Natural killer cell (primary cell): ENCODE measurements at regions not wholly inside any gene's neighbourhood (a gene's known extent, or its start where the extent isn't known, plus 50 kb on each side); places are given as distances from the start of the nearest gene placed in this dataset.
"Not testable (repeated sequence)": the region's sequence is repeated elsewhere in the genome, so short reads cannot be mapped to it uniquely, and the experiment has no call there.

Experiments used
- ATAC-seq, 3 donors: fragments of 150-1000 bp in 2 of 3; fragments of 200-7000 bp in 1 of 3; cut with Tn5 transposase; 1 replicate in 1 of 3; 2 replicates in 2 of 3; pipeline ENCODE4 v1.10.0; 2021; ENCODE audit warnings: mild to moderate bottlenecking in 2 of 3, moderate library complexity in 2 of 3
- DNase-seq, 2 donors: peaks; one replicate each; pipeline versions ENCODE4 v3.0.0 to v3.0.0-alpha.2; 2013 to 2021; ENCODE audit warnings: mixed read lengths in 1 of 2
- H3K27ac ChIP-seq: one replicate; pipeline ENCODE4 v1.5.1; 2013; ENCODE audit warnings: mild to moderate bottlenecking, low read length
- H3K27me3 ChIP-seq: one replicate; pipeline ENCODE4 v1.6.1; 2013; ENCODE audit warnings: low read length; ENCODE audit not compliant: control insufficient read depth, insufficient read depth
- H3K36me3 ChIP-seq: one replicate; pipeline ENCODE4 v1.6.1; 2013; ENCODE audit warnings: low read length; ENCODE audit not compliant: control insufficient read depth, insufficient read depth
- H3K4me1 ChIP-seq: one replicate; pipeline ENCODE4 v1.6.1; 2013; ENCODE audit warnings: low read length; ENCODE audit not compliant: control insufficient read depth, insufficient read depth
- H3K4me3 ChIP-seq: one replicate; pipeline ENCODE4 v1.5.1; 2013; ENCODE audit warnings: low read length
- H3K9me3 ChIP-seq: one replicate; pipeline ENCODE4 v1.6.1; 2013; ENCODE audit warnings: low read length; ENCODE audit not compliant: control insufficient read depth, insufficient read depth
- H3K27ac Mint-ChIP-seq, 2 donors: one replicate each; pipeline ENCODE4 v1.8.0; 2022; ENCODE audit warnings: mild to moderate bottlenecking in 2 of 2, mixed read lengths in 2 of 2, moderate library complexity in 1 of 2
- H3K27me3 Mint-ChIP-seq, 2 donors: one replicate each; pipeline ENCODE4 v1.8.0; 2022; ENCODE audit warnings: low read depth in 2 of 2, mixed read lengths in 2 of 2
- H3K36me3 Mint-ChIP-seq: one replicate; pipeline ENCODE4 v1.8.0; 2022; ENCODE audit warnings: mixed read lengths
- H3K4me1 Mint-ChIP-seq, 2 donors: one replicate each; pipeline ENCODE4 v1.8.0; 2022; ENCODE audit warnings: mixed read lengths in 2 of 2
- H3K4me3 Mint-ChIP-seq: one replicate; pipeline ENCODE4 v1.8.0; 2022; ENCODE audit warnings: mild to moderate bottlenecking, moderate library complexity, mixed read lengths
- H3K9me3 Mint-ChIP-seq, 2 donors: one replicate each; pipeline ENCODE4 v1.8.0; 2022; ENCODE audit warnings: mixed read lengths in 2 of 2
- WGBS: methylation state at CpG from one replicate; pipeline ENCODE4 v1.1.7; 2013; ENCODE audit warnings: missing lambda C conversion rate; ENCODE audit not compliant: insufficient coverage; 5-methylcytosine and 5-hydroxymethylcytosine counted together
- intact Hi-C: fragments of 100-400 bp; cut with micrococcal nuclease; formaldehyde crosslinking; loops from one replicate; pipeline ENCODE4 v1.14.2; 2022
- TF ChIP-seq, protein P1 (sequence below): fragments of 200-600 bp; IDR thresholded peaks from one replicate; pipeline ENCODE4 v1.8.0; 2022; ENCODE audit warnings: antibody characterized with exemption

DNA sequence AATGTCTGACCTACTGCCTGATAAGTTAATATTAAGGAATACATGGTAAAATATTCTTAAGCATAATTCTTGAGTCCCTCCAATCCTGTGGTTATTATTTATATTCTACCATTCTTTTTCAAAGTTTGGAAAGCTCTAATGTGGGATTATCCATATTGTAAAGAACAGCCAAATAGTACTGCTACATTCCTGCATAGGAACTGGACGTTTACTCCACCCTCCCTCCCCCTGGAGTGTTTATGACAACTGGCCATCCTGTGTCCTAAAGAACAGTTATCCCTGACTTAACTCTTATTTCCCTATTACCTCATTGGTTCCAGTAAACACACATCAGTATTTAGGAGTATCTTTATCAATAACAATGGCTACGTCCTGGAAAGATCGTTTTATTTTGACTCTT lies 308.7 kb upstream of the TFAP2D start:
- no peaks in the 10 kb centered on the region for H3K9me3 ChIP-seq
- Mint-ChIP-seq H3K4me1 (no peaks in the 10 kb centered on the region), H3K27me3 (no peaks in the 10 kb centered on the region), H3K9me3 (peaks cover 12 to 18% of the 10 kb centered on the region in 2 donors), H3K36me3 (no peaks in the 10 kb centered on the region), H3K27ac (no peak overlapping the region), H3K4me3 (no peak overlapping the region)
- no peaks in the 10 kb centered on the region for H3K4me1 ChIP-seq
- H3K4me3 ChIP-seq = no peak overlapping the region
- H3K36me3 ChIP-seq = no peaks in the 10 kb centered on the region
- WGBS = 30% methylated on average over 1 of the region's 3 CpGs
- no peaks in the 10 kb centered on the region for H3K27me3 ChIP-seq
- H3K27ac ChIP-seq = no peak overlapping the region
- ATAC-seq = no peak
- TF ChIP-seq, protein P1, sequence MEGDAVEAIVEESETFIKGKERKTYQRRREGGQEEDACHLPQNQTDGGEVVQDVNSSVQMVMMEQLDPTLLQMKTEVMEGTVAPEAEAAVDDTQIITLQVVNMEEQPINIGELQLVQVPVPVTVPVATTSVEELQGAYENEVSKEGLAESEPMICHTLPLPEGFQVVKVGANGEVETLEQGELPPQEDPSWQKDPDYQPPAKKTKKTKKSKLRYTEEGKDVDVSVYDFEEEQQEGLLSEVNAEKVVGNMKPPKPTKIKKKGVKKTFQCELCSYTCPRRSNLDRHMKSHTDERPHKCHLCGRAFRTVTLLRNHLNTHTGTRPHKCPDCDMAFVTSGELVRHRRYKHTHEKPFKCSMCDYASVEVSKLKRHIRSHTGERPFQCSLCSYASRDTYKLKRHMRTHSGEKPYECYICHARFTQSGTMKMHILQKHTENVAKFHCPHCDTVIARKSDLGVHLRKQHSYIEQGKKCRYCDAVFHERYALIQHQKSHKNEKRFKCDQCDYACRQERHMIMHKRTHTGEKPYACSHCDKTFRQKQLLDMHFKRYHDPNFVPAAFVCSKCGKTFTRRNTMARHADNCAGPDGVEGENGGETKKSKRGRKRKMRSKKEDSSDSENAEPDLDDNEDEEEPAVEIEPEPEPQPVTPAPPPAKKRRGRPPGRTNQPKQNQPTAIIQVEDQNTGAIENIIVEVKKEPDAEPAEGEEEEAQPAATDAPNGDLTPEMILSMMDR = no peak
- intact Hi-C loops = no loop called here
- DNase-seq = no peak

DNA sequence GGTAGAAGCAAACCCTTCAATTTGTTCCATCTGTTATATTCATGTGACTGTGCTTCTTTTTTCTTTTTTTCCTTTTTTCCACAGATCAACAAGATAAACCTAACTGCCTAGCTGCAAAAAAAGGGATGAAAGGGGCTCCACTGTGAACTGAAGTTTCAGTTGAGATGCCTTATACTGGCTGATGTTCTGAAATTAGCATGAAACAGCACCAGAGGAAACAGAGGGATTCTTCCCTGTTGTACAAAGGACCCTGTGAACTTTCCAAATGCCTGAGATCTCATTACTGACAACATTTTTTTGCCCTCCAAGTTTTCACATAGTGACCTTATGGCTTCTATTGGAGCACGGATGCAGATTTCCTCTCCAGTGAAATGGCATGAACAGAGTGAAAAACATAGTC lies 302.7 kb upstream of the TFAP2D start:
- intact Hi-C loops = no loop called here
- no peaks in the 10 kb centered on the region for H3K4me1 Mint-ChIP-seq
- H3K4me3 Mint-ChIP-seq = no peak overlapping the region

DNA sequence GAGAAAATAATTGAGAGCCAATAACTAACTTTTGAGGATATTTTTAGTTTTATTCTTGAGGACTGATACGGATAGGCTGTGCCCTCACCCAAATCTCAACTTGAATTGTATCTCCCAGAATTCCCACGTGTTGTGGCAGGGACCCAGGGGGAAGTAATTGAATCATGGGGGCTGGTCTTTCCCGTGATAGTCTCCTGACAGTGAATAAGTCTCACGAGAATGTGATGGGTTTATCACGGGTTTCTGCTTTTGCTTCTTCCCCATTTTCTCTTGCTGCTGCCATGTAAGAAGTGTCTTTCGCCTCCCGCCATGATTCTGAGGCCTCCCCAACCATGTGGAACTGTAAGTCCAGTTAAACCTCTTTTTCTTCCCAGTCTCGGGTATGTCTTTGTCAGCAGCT lies 292.3 kb upstream of the TFAP2D start:
- intact Hi-C loops, H3K36me3 Mint-ChIP-seq, H3K4me3 ChIP-seq: not testable (repeated sequence)

More for the DNA sequence above, 302.7 kb upstream of the TFAP2D start:
- Histone ChIP-seq H3K4me1 (no peaks in the 10 kb centered on the region), H3K9me3 (no peaks in the 10 kb centered on the region), H3K27me3 (no peaks in the 10 kb centered on the region), H3K4me3 (no peak overlapping the region), H3K27ac (no peak overlapping the region), H3K36me3 (no peaks in the 10 kb centered on the region)
- no peak overlapping the region for H3K27ac Mint-ChIP-seq
- no peaks in the 10 kb centered on the region for H3K36me3 Mint-ChIP-seq
- 58% methylated on average over 1 of the region's 1 CpG for whole genome bisulfite sequencing
- ATAC-seq (no peak), DNase-seq (no peak)
- peaks cover 13 to 22% of the 10 kb centered on the region in 2 donors for H3K9me3 Mint-ChIP-seq
- TF ChIP-seq, protein P1 = no peak
- no peaks in the 10 kb centered on the region for H3K27me3 Mint-ChIP-seq

DNA sequence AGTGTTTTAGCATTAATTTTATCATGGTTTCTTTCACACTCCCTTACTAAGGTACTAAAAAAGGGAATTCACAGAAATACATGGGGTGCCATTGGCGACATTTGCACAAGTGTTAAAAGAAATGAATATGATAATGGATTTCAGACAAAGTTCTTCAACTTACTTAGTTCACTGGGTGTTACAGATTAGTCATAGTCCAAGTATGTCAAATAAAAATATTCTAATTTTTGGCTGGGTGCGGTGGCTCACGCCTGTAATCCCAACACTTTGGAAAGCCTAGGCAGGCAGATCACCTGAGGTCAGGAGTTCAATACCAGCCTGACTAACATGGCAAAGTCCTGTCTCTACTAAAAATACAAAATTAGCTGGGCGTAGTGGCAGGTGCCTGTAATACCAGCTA lies 286.1 kb upstream of the TFAP2D start:
- Histone ChIP-seq H3K27ac (no peak overlapping the region), H3K4me1 (no peaks in the 10 kb centered on the region), H3K27me3 (no peaks in the 10 kb centered on the region), H3K36me3 (no peaks in the 10 kb centered on the region), H3K4me3 (no peak overlapping the region), H3K9me3 (peaks cover 2% of the 10 kb centered on the region)
- Mint-ChIP-seq H3K4me3 (no peak overlapping the region), H3K27ac (no peak overlapping the region), H3K36me3 (no peaks in the 10 kb centered on the region), H3K4me1 (no peaks in the 10 kb centered on the region), H3K27me3 (no peaks in the 10 kb centered on the region), H3K9me3 (peaks cover 12 to 14% of the 10 kb centered on the region in 2 donors)
- DNase-seq (no peak), ATAC-seq (no peak)
- intact Hi-C loops = no loop called here
- TF ChIP-seq, protein P1 = no peak
- WGBS = 99% methylated on average over 3 of the region's 4 CpGs

More for the DNA sequence above, 292.3 kb upstream of the TFAP2D start:
- not testable (repeated sequence) for H3K9me3 ChIP-seq, H3K27me3 Mint-ChIP-seq, H3K4me1 Mint-ChIP-seq, H3K4me1 ChIP-seq, H3K27ac Mint-ChIP-seq, H3K27me3 ChIP-seq, H3K27ac ChIP-seq, ATAC-seq, DNase-seq, H3K4me3 Mint-ChIP-seq, H3K36me3 ChIP-seq
- WGBS = 86% methylated on average over 8 of the region's 8 CpGs
- peaks cover 13 to 19% of the 10 kb centered on the region in 2 donors for H3K9me3 Mint-ChIP-seq
